SKM-1 treated with dmso at 0.1 percent for 144 hours (cell line): ENCODE measurements at regions not wholly inside any gene's neighbourhood (a gene's known extent, or its start where the extent isn't known, plus 50 kb on each side); places are given as distances from the start of the nearest gene placed in this dataset.
A peak's percentile ranks its signal among the peaks of the same experiment; 100 is the strongest.

Experiments
- DNase-seq: peaks from one replicate; lab custom pipeline; 2025; ENCODE audit not compliant: unreplicated experiment; lab: John Stamatoyannopoulos, UW

- peak; percentile 46 for DNase-seq
Observed at GRCh38 chr2:14297340-14297739, 335.2 kb upstream of the LRATD1 start.

- no peak for DNase-seq
Observed at GRCh38 chr2:14297906-14298305, 334.6 kb upstream of the LRATD1 start.

GRCh38 chr2:14301331-14301730 lies 331.2 kb upstream of the LRATD1 start:
- DNase-seq: no peak

- DNase-seq: peak; percentile 63
Observed at GRCh38 chr2:14303366-14304115, 329.0 kb upstream of the LRATD1 start.

GRCh38 chr2:14304326-14304725 lies 328.2 kb upstream of the LRATD1 start:
- no peak for DNase-seq

- DNase-seq: no peak
Observed at GRCh38 chr2:14306268-14306861, 326.2 kb upstream of the LRATD1 start.

GRCh38 chr2:14313341-14313740 lies 319.2 kb upstream of the LRATD1 start:
- DNase-seq: no peak

- no peak for DNase-seq
Observed at GRCh38 chr2:14316594-14316993, 315.9 kb upstream of the LRATD1 start.

- no peak for DNase-seq
Observed at GRCh38 chr2:14321357-14321756, 311.2 kb upstream of the LRATD1 start.

- no peak for DNase-seq
Observed at GRCh38 chr2:14322306-14322705, 310.2 kb upstream of the LRATD1 start.

GRCh38 chr2:14324308-14324707 lies 308.2 kb upstream of the LRATD1 start:
- no peak for DNase-seq

GRCh38 chr2:14330884-14331283 lies 301.6 kb upstream of the LRATD1 start:
- DNase-seq: no peak

GRCh38 chr2:14336759-14337382 lies 295.6 kb upstream of the LRATD1 start:
- DNase-seq: no peak

- no peak for DNase-seq
Observed at GRCh38 chr2:14340703-14341102, 291.8 kb upstream of the LRATD1 start.

GRCh38 chr2:14342313-14342712 lies 290.2 kb upstream of the LRATD1 start:
- DNase-seq: no peak

- DNase-seq: no peak
Observed at GRCh38 chr2:14344355-14344754, 288.2 kb upstream of the LRATD1 start.

GRCh38 chr2:14348247-14348646 lies 284.3 kb upstream of the LRATD1 start:
- DNase-seq: no peak

GRCh38 chr2:14350856-14351255 lies 281.7 kb upstream of the LRATD1 start:
- no peak for DNase-seq

GRCh38 chr2:14352067-14352466 lies 280.4 kb upstream of the LRATD1 start:
- no peak for DNase-seq

- no peak for DNase-seq
Observed at GRCh38 chr2:14354231-14354630, 278.3 kb upstream of the LRATD1 start.

- DNase-seq: no peak
Observed at GRCh38 chr2:14355102-14355501, 277.4 kb upstream of the LRATD1 start.

- DNase-seq: no peak
Observed at GRCh38 chr2:14358339-14358738, 274.2 kb upstream of the LRATD1 start.
